ENCODE measurements at regions not wholly inside any gene's neighbourhood (a gene's known extent, or its start where the extent isn't known, plus 50 kb on each side); places are given as distances from the start of the nearest gene placed in this dataset.
"Not testable (repeated sequence)": the region's sequence is repeated elsewhere in the genome, so short reads cannot be mapped to it uniquely, and the experiment has no call there.

GRCh38 chrX:3881898-3882552 is 168.6 kb upstream of the PRKX start:
- not testable (repeated sequence) for H3K27me3 ChIP-seq; H3K4me3 ChIP-seq (ENCODE audit: low read depth, low read length); H3K9me3 ChIP-seq; H3K4me1 ChIP-seq; H3K36me3 ChIP-seq; DNase-seq

- H3K27me3 ChIP-seq; H3K4me1 ChIP-seq; H3K4me3 ChIP-seq (ENCODE audit: low read depth, low read length); H3K9me3 ChIP-seq; H3K36me3 ChIP-seq; DNase-seq: not testable (repeated sequence)
These were observed 167.9 kb upstream of the PRKX start for GRCh38 chrX:3881255-3881895.

- H3K9me3 ChIP-seq; H3K36me3 ChIP-seq; H3K4me1 ChIP-seq; H3K4me3 ChIP-seq (ENCODE audit: low read depth, low read length); H3K27me3 ChIP-seq; DNase-seq: not testable (repeated sequence)
These were observed 162.9 kb upstream of the PRKX start for GRCh38 chrX:3876393-3876792.

GRCh38 chrX:3875638-3876037 is 162.2 kb upstream of the PRKX start:
- not testable (repeated sequence) for H3K4me3 ChIP-seq (ENCODE audit: low read depth, low read length); H3K9me3 ChIP-seq; DNase-seq; H3K4me1 ChIP-seq; H3K27me3 ChIP-seq; H3K36me3 ChIP-seq

GRCh38 chrX:3872226-3872879 is 158.9 kb upstream of the PRKX start:
- H3K4me1 ChIP-seq; H3K9me3 ChIP-seq; DNase-seq; H3K27me3 ChIP-seq; H3K4me3 ChIP-seq (ENCODE audit: low read depth, low read length); H3K36me3 ChIP-seq: not testable (repeated sequence)

- not testable (repeated sequence) for H3K36me3 ChIP-seq; H3K27me3 ChIP-seq; H3K4me3 ChIP-seq (ENCODE audit: low read depth, low read length); H3K9me3 ChIP-seq; H3K4me1 ChIP-seq; DNase-seq
These were observed 153.8 kb upstream of the PRKX start for GRCh38 chrX:3867067-3867831.

GRCh38 chrX:3858332-3858731 is 144.9 kb upstream of the PRKX start:
- DNase-seq; H3K4me3 ChIP-seq (ENCODE audit: low read depth, low read length); H3K36me3 ChIP-seq; H3K9me3 ChIP-seq; H3K27me3 ChIP-seq; H3K4me1 ChIP-seq: not testable (repeated sequence)

- not testable (repeated sequence) for H3K27me3 ChIP-seq; H3K36me3 ChIP-seq; H3K4me3 ChIP-seq (ENCODE audit: low read depth, low read length); DNase-seq; H3K4me1 ChIP-seq; H3K9me3 ChIP-seq
These were observed 130.2 kb upstream of the PRKX start for GRCh38 chrX:3843522-3844145.

- peak; percentile 10 for DNase-seq
- not testable (repeated sequence) for H3K4me3 ChIP-seq (ENCODE audit: low read depth, low read length); H3K9me3 ChIP-seq; H3K27me3 ChIP-seq; H3K36me3 ChIP-seq; H3K4me1 ChIP-seq
These were observed 129.5 kb upstream of the PRKX start for GRCh38 chrX:3842822-3843521.

- H3K9me3 ChIP-seq; H3K36me3 ChIP-seq; H3K4me3 ChIP-seq (ENCODE audit: low read depth, low read length); H3K4me1 ChIP-seq; DNase-seq; H3K27me3 ChIP-seq: not testable (repeated sequence)
These were observed 125.3 kb upstream of the PRKX start for GRCh38 chrX:3838754-3839153.

GRCh38 chrX:3837958-3838643 is 124.7 kb upstream of the PRKX start:
- H3K27me3 ChIP-seq; H3K9me3 ChIP-seq; H3K4me3 ChIP-seq (ENCODE audit: low read depth, low read length); H3K4me1 ChIP-seq; DNase-seq; H3K36me3 ChIP-seq: not testable (repeated sequence)

GRCh38 chrX:3837211-3837610 is 123.8 kb upstream of the PRKX start:
- H3K9me3 ChIP-seq; DNase-seq; H3K4me1 ChIP-seq; H3K36me3 ChIP-seq; H3K27me3 ChIP-seq; H3K4me3 ChIP-seq (ENCODE audit: low read depth, low read length): not testable (repeated sequence)

- not testable (repeated sequence) for H3K9me3 ChIP-seq; H3K4me1 ChIP-seq; DNase-seq; H3K36me3 ChIP-seq; H3K4me3 ChIP-seq (ENCODE audit: low read depth, low read length); H3K27me3 ChIP-seq
These were observed 120.5 kb upstream of the PRKX start for GRCh38 chrX:3833761-3834542.

- not testable (repeated sequence) for DNase-seq; H3K4me3 ChIP-seq (ENCODE audit: low read depth, low read length); H3K9me3 ChIP-seq; H3K27me3 ChIP-seq; H3K36me3 ChIP-seq; H3K4me1 ChIP-seq
These were observed 116.6 kb upstream of the PRKX start for GRCh38 chrX:3830020-3830419.

Data from BE2C (cell line).